ENCODE measurements at regions not wholly inside any gene's neighbourhood (a gene's known extent, or its start where the extent isn't known, plus 50 kb on each side); places are given as distances from the start of the nearest gene placed in this dataset.

- Histone ChIP-seq H3K4me2 (ENCODE audit: insufficient read depth, low read length) (no peak overlapping the region), H2AFZ (ENCODE audit: low read depth, low read length) (no peak overlapping the region), H3K4me1 (replicated peaks in 1 of 2; ENCODE audit: control insufficient read depth in 2 of 2, insufficient read depth in 2 of 2, low read length in 2 of 2) (peaks cover 0 to 54% of the 10 kb centered on the region in 2 experiments; a peak in 3 of 5 replicates), H3K27me3 (ENCODE audit: control insufficient read depth in 2 of 2, insufficient read depth in 2 of 2, low read length in 2 of 2) (peaks cover 20 to 46% of the 10 kb centered on the region in 2 experiments; a peak in 4 of 5 replicates), H3K4me3 (no peak overlapping the region), H3K9ac (ENCODE audit: insufficient read depth in 1 of 2, low read depth in 2 of 2, low read length in 2 of 2) (no peak overlapping the region), H3K27ac (ENCODE audit: extremely low read depth, low read depth, low read length) (no peak overlapping the region), H3K9me1 (ENCODE audit: control insufficient read depth, insufficient read depth, low read length) (no peaks in the 10 kb centered on the region), H4K20me1 (replicated peaks; ENCODE audit: control insufficient read depth, insufficient read depth, low read length) (no peaks in the 10 kb centered on the region), H3K36me3 (ENCODE audit: control insufficient read depth, insufficient read depth, low read length) (no peaks in the 10 kb centered on the region), H3K9me3 (replicated peaks; ENCODE audit: control insufficient read depth, insufficient read depth, low read depth, low read length) (0 out of 2 replicates have a peak, but pooled peaks cover 3% of the 10 kb centered on the region), H3K79me2 (ENCODE audit: control insufficient read depth, insufficient read depth, low read length) (no peaks in the 10 kb centered on the region)
- DNase-seq (ENCODE audit: extremely low read depth in 1 of 4, low spot score in 3 of 4) (no peak), FAIRE-seq (no peak), ATAC-seq (no peak)
- TF ChIP-seq MEIS2 (IDR thresholded peaks at IDR 0.05; ENCODE audit: partially characterized antibody) (no peak), NFXL1 (CRISPR knock-in tag; IDR thresholded peaks at IDR 0.05) (no peak), ATF7 (IDR thresholded peaks at IDR 0.05) (no peak), ZNF263 (CRISPR knock-in tag; IDR thresholded peaks at IDR 0.05; ENCODE audit: borderline replicate concordance) (no peak), E2F1 (CRISPR knock-in tag; IDR thresholded peaks at IDR 0.05) (no peak), POLR2A (conservative IDR thresholded peaks at IDR 0.05) (no peak), RBM22 (IDR thresholded peaks at IDR 0.05; ENCODE audit: low read depth, low read length, poor library complexity, severe bottlenecking) (no peak), HCFC1 (IDR thresholded peaks at IDR 0.05; ENCODE audit: low read depth, low read length) (no peak), ZBTB8A (IDR thresholded peaks at IDR 0.05; ENCODE audit: partially characterized antibody) (no peak), PRDM10 (IDR thresholded peaks at IDR 0.05; ENCODE audit: partially characterized antibody) (no peak), IRF1 (CRISPR knock-in tag; IDR thresholded peaks at IDR 0.05; ENCODE audit: borderline replicate concordance) (no peak), TCF15 (CRISPR knock-in tag; IDR thresholded peaks at IDR 0.05) (no peak)
- TF ChIP-seq, protein P1, sequence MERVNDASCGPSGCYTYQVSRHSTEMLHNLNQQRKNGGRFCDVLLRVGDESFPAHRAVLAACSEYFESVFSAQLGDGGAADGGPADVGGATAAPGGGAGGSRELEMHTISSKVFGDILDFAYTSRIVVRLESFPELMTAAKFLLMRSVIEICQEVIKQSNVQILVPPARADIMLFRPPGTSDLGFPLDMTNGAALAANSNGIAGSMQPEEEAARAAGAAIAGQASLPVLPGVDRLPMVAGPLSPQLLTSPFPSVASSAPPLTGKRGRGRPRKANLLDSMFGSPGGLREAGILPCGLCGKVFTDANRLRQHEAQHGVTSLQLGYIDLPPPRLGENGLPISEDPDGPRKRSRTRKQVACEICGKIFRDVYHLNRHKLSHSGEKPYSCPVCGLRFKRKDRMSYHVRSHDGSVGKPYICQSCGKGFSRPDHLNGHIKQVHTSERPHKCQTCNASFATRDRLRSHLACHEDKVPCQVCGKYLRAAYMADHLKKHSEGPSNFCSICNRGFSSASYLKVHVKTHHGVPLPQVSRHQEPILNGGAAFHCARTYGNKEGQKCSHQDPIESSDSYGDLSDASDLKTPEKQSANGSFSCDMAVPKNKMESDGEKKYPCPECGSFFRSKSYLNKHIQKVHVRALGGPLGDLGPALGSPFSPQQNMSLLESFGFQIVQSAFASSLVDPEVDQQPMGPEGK (CRISPR knock-in tag; IDR thresholded peaks at IDR 0.05; ENCODE audit: borderline replicate concordance): no peak
- in situ Hi-C loops (cut with MboI): no loop called here
- intact Hi-C loops (cut with micrococcal nuclease): no loop called here
- POLR2A ChIA-PET: interaction anchor here (0.8 to 2.1 kb wide), 2 partner anchors 9 to 19 kb away, joined by 4 to 5 read pairs; no protein-coding TSS in a partner anchor
- CTCF ChIA-PET (ENCODE audit: low intra/inter-chr PET ratio): no interaction called here
- WGBS (ENCODE audit: insufficient coverage, low coverage, missing lambda C conversion rate): 3% methylated on average over 4 of the region's 5 CpGs
- BruUV-seq (replicated peaks): no TSS peak
Observed at GRCh38 chr4:1515763-1516162, 109.5 kb upstream of the NKX1-1 start.

Measured in K562 (cell line).